ENCODE measurements at regions not wholly inside any gene's neighbourhood (a gene's known extent, or its start where the extent isn't known, plus 50 kb on each side); places are given as distances from the start of the nearest gene placed in this dataset.

DNA sequence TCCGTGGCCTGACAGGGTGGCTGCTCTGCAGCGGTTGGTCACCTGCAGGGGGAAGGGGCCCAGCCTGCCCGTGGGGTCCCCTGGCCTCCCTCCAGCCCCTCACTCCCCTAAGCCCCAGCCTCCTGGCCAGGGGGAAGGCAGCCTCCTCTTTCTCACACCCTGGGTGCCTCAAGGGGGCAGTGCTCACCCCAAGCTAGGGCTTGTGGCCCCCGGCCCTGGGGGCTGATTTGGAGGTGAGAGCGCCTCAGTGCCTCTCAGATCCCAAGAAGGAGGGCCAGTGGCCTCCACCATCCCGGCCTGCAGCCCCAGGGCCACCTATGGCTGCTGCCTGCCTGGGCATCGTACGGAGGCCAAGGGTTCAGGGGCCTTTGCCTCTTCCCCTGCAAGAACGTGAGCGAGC lies 66.4 kb upstream of the TTC34 start:
- Histone ChIP-seq H3K4me2 (ENCODE audit: insufficient read depth in 1 of 2, low read depth in 2 of 2, low read length in 2 of 2) (no peak overlapping the region), H3K23ac (ENCODE audit: insufficient read length) (no peak overlapping the region), H3K27me3 (replicated peaks in 1 of 4; ENCODE audit: control insufficient read depth in 3 of 4, extremely low read depth in 1 of 4, insufficient read depth in 3 of 4, low read length in 3 of 4) (no peaks in the 10 kb centered on the region), H3K79me2 (ENCODE audit: control insufficient read depth in 1 of 2, insufficient read depth in 2 of 2, low read length in 2 of 2) (no peaks in the 10 kb centered on the region), H4K8ac (ENCODE audit: extremely low read depth, insufficient read depth, low read length) (no peak overlapping the region), H3K23me2 (ENCODE audit: low read depth, low read length) (no peaks in the 10 kb centered on the region), H4K91ac (replicated peaks; ENCODE audit: insufficient read length, low read length) (no peak overlapping the region), H4K5ac (ENCODE audit: insufficient read length, low read depth, low read length) (no peak overlapping the region), H3K4me1 (replicated peaks in 1 of 4; ENCODE audit: control insufficient read depth in 3 of 4, insufficient read depth in 4 of 4, low read length in 3 of 4) (no peaks in the 10 kb centered on the region), H2AK5ac (ENCODE audit: low read depth, low read length) (no peak overlapping the region), H3K56ac (replicated peaks; ENCODE audit: insufficient read length, low read depth, low read length) (no peak overlapping the region), H3K9me3 (ENCODE audit: insufficient read depth in 2 of 2, low read depth in 1 of 2, low read length in 1 of 2) (peaks cover 64 to 96% of the 10 kb centered on the region in 2 experiments; a peak in 3 of 4 replicates), H3K79me1 (ENCODE audit: low read depth, low read length) (no peaks in the 10 kb centered on the region), H2BK5ac (ENCODE audit: low read depth, low read length) (no peak overlapping the region), H2BK15ac (ENCODE audit: low read length) (no peak overlapping the region), H4K20me1 (replicated peaks in 1 of 2; ENCODE audit: control insufficient read depth in 1 of 2, insufficient read depth in 2 of 2, low read length in 2 of 2) (no peaks in the 10 kb centered on the region), H3K4ac (replicated peaks; ENCODE audit: insufficient read length, low read depth, low read length) (no peak overlapping the region), H2BK20ac (ENCODE audit: low read length) (no peak overlapping the region), H3K27ac (ENCODE audit: low read depth, low read length) (no peak overlapping the region), H3K9ac (replicated peaks in 1 of 4; ENCODE audit: extremely low read depth in 1 of 4, low read depth in 3 of 4, low read length in 3 of 4) (no peak overlapping the region), H3K14ac (ENCODE audit: insufficient read length) (no peak overlapping the region), H3K18ac (ENCODE audit: extremely low read depth, low read length) (no peak overlapping the region), H2BK12ac (ENCODE audit: low read depth, low read length) (no peak overlapping the region), H3K36me3 (ENCODE audit: control insufficient read depth in 2 of 4, insufficient read depth in 4 of 4, low read length in 3 of 4) (peaks cover 0 to 3% (median 0%) of the 10 kb centered on the region in 4 experiments; a peak in 1 of 8 replicates), H2BK120ac (replicated peaks; ENCODE audit: low read depth, low read length) (no peak overlapping the region), H2AFZ (ENCODE audit: low read length) (no peak overlapping the region), H3K4me3 (ENCODE audit: extremely low read depth in 1 of 4, insufficient read depth in 2 of 4, low read depth in 3 of 4, low read length in 4 of 4) (no peak overlapping the region)
- no peak for DNase-seq (ENCODE audit: low read depth in 1 of 2, low spot score in 2 of 2)
- CTCF ChIA-PET (ENCODE audit: partially characterized antibody), result no interaction called here
- 89% methylated on average over 5 of the region's 10 CpGs; no CpG with 5 or more reads in 1 of the 2 experiments for WGBS, 2 experiments (ENCODE audit: extremely low coverage in 1 of 2, insufficient coverage in 1 of 2, insufficient read length in 1 of 2, insufficient replicate concordance in 2 of 2, low coverage in 1 of 2, low lambda C conversion rate in 2 of 2, missing lambda C conversion rate in 1 of 2)
- POLR2A ChIA-PET (ENCODE audit: partially characterized antibody), result no interaction called here
- FAIRE-seq, result no peak
- no peak for TF ChIP-seq CHD7 (IDR thresholded peaks at IDR 0.05; ENCODE audit: insufficient replicate concordance, low read length)
